ENCODE measurements at regions not wholly inside any gene's neighbourhood (a gene's known extent, or its start where the extent isn't known, plus 50 kb on each side); places are given as distances from the start of the nearest gene placed in this dataset.

DNA sequence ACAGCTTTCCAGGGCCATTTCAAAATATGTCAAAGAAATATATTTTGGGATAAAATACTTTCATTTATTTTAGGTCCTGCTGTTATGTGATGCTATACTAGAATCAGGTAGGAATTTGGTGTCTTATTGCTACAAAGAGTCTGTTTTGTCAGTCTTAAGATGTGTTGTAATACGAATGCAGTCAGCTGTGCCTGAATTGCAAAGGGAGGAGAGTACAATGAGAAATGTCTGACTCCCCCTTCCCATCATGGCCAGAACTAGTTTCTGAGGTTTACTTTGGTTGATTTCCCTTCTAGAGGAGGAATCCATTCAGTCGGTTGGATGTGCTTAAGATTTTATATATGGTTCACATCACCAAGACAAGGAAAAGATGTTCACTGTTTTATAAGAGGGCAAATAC, 75.7 kb upstream of the TNFSF18 start:
- H3K36me3 ChIP-seq (replicated peaks in 1 of 2; ENCODE audit: control extremely low read depth in 1 of 2, control insufficient read depth in 1 of 2, extremely low read depth in 1 of 2, insufficient read depth in 2 of 2, low read length in 1 of 2) = no peaks in the 10 kb centered on the region
- ChIA-PET POLR2A (no interaction called here), CTCF (no interaction called here)
- Mint-ChIP-seq H3K9me3 (ENCODE audit: insufficient read depth) (no peaks in the 10 kb centered on the region), H3K4me3 (no peak overlapping the region), H3K4me1 (peaks cover 20% of the 10 kb centered on the region), H3K27me3 (no peaks in the 10 kb centered on the region), H3K27ac (no peak overlapping the region)
- no peak overlapping the region for H3K4me3 ChIP-seq (ENCODE audit: control extremely low read depth in 1 of 5, extremely low read depth in 1 of 5, insufficient read depth in 1 of 5, low read depth in 2 of 5, low read length in 4 of 5)
- H2AFZ ChIP-seq (ENCODE audit: insufficient read depth, low read depth, low read length, poor library complexity, severe bottlenecking) = no peak overlapping the region
- no peaks in the 10 kb centered on the region for H3K27me3 ChIP-seq (replicated peaks in 1 of 4; ENCODE audit: control extremely low read depth in 1 of 4, control insufficient read depth in 3 of 4, insufficient read depth in 4 of 4, low read length in 3 of 4)
- H3K79me2 ChIP-seq (ENCODE audit: control insufficient read depth, insufficient read depth, low read length) = no peaks in the 10 kb centered on the region
- no CpG with 5 or more reads among the region's 2 CpGs for WGBS (ENCODE audit: insufficient coverage)
- H3K9ac ChIP-seq (ENCODE audit: low read length) = no peak overlapping the region
- no peak for DNase-seq
- intact Hi-C loops (cut with micrococcal nuclease) = no loop called here
- no peaks in the 10 kb centered on the region for H3K9me3 ChIP-seq (ENCODE audit: control extremely low read depth in 1 of 3, control insufficient read depth in 2 of 3, insufficient read depth in 1 of 3, low read length in 2 of 3)
- no peak overlapping the region for H3K27ac ChIP-seq (ENCODE audit: low read length in 2 of 2)
- peaks cover 11 to 14% of the 10 kb centered on the region in 2 donors for H3K4me1 ChIP-seq (ENCODE audit: control insufficient read depth in 2 of 2, insufficient read depth in 2 of 2, low read length in 2 of 2)
- H4K20me1 ChIP-seq (ENCODE audit: control insufficient read depth, insufficient read depth, low read length, poor library complexity, severe bottlenecking) = no peaks in the 10 kb centered on the region
- ATAC-seq (ENCODE audit: low read depth) = no peak
- no peak for TF ChIP-seq EZH2 (IDR thresholded peaks at IDR 0.05; ENCODE audit: borderline replicate concordance, insufficient read depth, low read depth, low read length, poor library complexity, severe bottlenecking)
- no peak for TF ChIP-seq CTCF (IDR thresholded peaks at IDR 0.05)
- no peak overlapping the region for H3K4me2 ChIP-seq (replicated peaks; ENCODE audit: low read depth, low read length, poor library complexity, severe bottlenecking)

DNA sequence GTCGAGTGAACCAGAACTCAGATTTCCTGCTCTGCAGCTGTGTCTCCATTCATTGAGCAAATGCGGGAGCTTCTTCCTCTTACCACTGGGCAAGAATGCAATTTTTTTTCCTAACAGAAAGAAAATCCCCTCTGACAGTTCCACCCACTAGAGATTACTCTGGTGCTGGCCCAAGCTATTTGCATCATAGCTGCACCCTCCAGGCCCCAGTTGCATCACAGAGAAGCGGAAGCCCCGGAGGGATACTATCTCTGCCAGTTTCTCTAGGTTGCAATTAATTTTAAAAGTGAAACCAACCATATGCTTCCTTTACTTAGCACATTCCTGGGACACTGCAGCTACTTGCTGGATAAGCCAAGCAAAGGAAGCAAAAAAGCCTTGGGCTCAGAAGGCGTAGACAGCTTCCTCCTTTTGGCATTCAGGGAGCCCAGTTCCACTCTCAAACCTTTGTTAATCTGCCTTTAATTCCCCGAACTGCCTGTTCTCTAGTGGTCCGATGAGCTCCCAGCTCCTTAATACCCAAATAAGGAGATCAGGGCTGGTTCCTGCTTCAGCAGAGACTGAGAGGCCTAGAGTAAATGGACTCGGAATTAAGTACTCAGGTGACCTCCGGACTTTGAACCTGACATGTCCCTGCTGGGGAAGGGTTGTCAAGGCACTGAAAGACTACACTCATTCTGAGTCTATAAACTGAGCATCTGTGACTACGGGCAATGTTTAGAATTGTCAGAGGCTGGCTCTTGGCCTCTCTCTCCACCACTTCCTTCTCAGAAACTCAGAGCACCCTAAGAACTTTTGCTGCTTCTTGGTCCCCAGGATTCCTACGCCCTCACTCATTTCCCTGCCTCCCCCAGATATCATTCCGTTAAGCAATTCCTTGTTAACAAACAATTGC, 72.5 kb upstream of the TNFSF18 start:
- peak; percentile 48 for DNase-seq
- peak overlapping the region; percentile 39 to 73 for H3K27ac ChIP-seq (ENCODE audit: low read length in 2 of 2)
- Mint-ChIP-seq H3K4me1 (peaks cover 33% of the 10 kb centered on the region), H3K4me3 (peak overlapping the region; percentile 46), H3K27me3 (no peaks in the 10 kb centered on the region), H3K27ac (peak overlapping the region; percentile 73), H3K9me3 (ENCODE audit: insufficient read depth) (no peaks in the 10 kb centered on the region)
- intact Hi-C loops (cut with micrococcal nuclease) = no loop called here
- H3K4me3 ChIP-seq (ENCODE audit: control extremely low read depth in 1 of 5, extremely low read depth in 1 of 5, insufficient read depth in 1 of 5, low read depth in 2 of 5, low read length in 4 of 5) = peak overlapping the region in 2 of 5 experiments; percentile 0 to 21
- peak; percentile 65 for ATAC-seq (ENCODE audit: low read depth)
- no peaks in the 10 kb centered on the region for H3K79me2 ChIP-seq (ENCODE audit: control insufficient read depth, insufficient read depth, low read length)
- H3K9ac ChIP-seq (ENCODE audit: low read length) = peak overlapping the region; percentile 10
- peak overlapping the region; percentile 50 for H3K4me2 ChIP-seq (replicated peaks; ENCODE audit: low read depth, low read length, poor library complexity, severe bottlenecking)
- TF ChIP-seq EZH2 (IDR thresholded peaks at IDR 0.05; ENCODE audit: borderline replicate concordance, insufficient read depth, low read depth, low read length, poor library complexity, severe bottlenecking) (no peak), CTCF (IDR thresholded peaks at IDR 0.05) (no peak)
- CTCF ChIA-PET = interaction anchor here (1.4 to 1.5 kb wide), 2 partner anchors 12 to 297 kb away, joined by 3 to 4 read pairs; no protein-coding TSS in a partner anchor
- H4K20me1 ChIP-seq (ENCODE audit: control insufficient read depth, insufficient read depth, low read length, poor library complexity, severe bottlenecking) = no peaks in the 10 kb centered on the region
- POLR2A ChIA-PET = no interaction called here
- no peaks in the 10 kb centered on the region for H3K36me3 ChIP-seq (replicated peaks in 1 of 2; ENCODE audit: control extremely low read depth in 1 of 2, control insufficient read depth in 1 of 2, extremely low read depth in 1 of 2, insufficient read depth in 2 of 2, low read length in 1 of 2)
- 47% methylated on average over 9 of the region's 12 CpGs for WGBS (ENCODE audit: insufficient coverage)
- peaks cover 21 to 27% of the 10 kb centered on the region in 2 donors for H3K4me1 ChIP-seq (ENCODE audit: control insufficient read depth in 2 of 2, insufficient read depth in 2 of 2, low read length in 2 of 2)
- H3K27me3 ChIP-seq (replicated peaks in 1 of 4; ENCODE audit: control extremely low read depth in 1 of 4, control insufficient read depth in 3 of 4, insufficient read depth in 4 of 4, low read length in 3 of 4) = no peaks in the 10 kb centered on the region
- no peaks in the 10 kb centered on the region for H3K9me3 ChIP-seq (ENCODE audit: control extremely low read depth in 1 of 3, control insufficient read depth in 2 of 3, insufficient read depth in 1 of 3, low read length in 2 of 3)
- H2AFZ ChIP-seq (ENCODE audit: insufficient read depth, low read depth, low read length, poor library complexity, severe bottlenecking) = peak overlapping the region; percentile 41
